Stimulated activated CD4-positive, alpha-beta T cell treated with anti-CD3 and anti-CD28 coated beads, Interleukin-2, amount 100 ng/mL, for 24 hours (primary cell): ENCODE measurements at regions not wholly inside any gene's neighbourhood (a gene's known extent, or its start where the extent isn't known, plus 50 kb on each side); places are given as distances from the start of the nearest gene placed in this dataset.
"Not testable (repeated sequence)": the region's sequence is repeated elsewhere in the genome, so short reads cannot be mapped to it uniquely, and the experiment has no call there.

ENCODE experiments used
- DNase-seq, 2 donors: peaks; one replicate each; pipeline ENCODE4 v3.0.0-alpha.2; 2020

DNA sequence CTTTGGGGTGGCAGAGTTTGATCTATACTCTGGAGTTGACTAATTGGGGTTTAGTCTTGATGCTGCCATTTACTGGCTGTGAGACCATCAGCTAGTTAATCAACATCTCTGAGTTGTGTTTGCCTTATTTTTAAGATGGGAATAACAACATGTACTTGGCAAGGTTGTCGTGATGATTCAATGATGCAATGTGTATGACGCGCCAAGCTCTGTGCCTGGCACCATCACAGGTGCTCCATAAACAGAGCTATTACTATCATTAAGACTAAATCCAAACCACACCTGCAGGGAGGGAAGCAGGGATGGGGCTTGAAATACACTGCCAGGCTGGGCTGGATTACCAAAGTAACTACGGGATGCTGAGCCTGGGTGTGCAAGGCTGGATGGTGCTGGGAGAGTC is 60.1 kb upstream of the E2F3 start:
- DNase-seq = no peak

DNA sequence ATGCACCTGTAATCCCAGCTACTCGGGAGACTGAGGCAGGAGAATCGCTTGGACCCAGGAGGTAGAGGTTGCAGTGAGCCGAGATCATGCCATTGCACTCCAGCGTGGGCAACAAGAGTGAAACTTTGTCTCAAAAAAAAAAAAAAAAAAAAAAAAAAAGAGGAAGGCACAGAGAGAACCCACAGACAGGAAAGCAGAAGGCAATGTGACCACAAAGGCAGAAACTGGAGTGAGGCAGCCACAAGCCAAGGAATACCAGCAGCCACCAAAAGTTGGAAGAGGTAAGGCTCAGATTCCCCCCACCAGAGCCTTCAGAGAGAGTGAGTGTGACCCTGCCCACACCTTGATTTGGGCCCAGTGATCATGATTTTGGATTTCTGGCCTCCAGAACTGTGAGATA is 54.7 kb upstream of the E2F3 start:
- DNase-seq = not testable (repeated sequence)

DNA sequence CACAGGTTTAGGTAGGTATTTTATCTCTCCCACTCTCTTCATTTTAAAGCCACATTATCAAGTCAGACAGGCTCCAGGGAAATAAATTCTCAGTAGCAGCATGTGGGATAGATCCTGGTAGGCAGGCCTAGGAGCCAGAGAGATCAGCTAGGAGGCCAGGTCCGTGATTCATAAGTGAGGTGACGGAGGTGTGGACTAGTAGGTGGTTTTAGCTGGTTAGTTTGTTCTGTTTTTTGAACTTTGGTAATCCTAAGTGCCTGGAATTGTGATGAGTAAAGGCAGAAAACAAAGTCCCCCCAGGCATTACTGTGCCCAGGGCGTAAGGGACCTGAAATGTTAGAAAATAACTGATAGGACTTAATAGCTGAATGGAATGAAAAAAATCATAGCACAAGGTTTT is 53.6 kb upstream of the E2F3 start:
- no peak for DNase-seq

DNA sequence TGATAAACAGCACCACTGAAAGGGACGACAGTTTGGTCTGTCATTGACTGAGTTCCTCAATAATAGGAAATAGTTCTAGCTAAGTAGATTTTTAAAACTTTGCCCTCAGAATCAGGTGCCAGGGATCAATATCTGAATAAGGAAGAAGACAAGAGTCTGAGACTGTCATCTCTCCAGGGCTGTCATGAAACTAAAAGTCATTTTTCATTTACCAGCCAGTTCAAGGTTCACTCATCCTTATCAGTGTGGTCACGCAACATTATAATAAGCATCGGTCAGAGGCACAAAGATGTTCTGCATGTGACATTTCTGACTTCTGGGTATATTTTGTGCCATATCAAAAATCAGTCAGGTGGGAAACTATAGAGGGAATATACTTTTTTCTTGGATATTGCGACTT is 52.5 kb upstream of the E2F3 start:
- DNase-seq = no peak

DNA sequence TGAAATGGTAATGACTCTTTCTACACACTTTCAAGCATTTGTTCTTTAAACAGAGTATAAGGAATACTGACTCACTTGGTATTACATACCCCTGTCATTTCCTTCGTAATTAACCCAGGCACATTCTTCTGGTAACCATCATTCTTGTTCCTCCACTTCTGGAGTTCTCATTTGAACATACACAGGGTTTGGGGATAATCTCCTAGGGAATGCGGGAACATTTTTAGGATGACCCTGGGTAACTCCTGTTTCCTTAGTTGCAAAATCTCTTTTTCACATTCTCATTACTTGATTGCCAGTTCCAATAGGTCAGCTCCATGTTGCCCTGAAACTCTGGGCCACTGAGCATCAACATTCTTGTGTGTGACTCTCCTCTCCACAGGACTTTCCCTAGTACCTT is 51.5 kb upstream of the E2F3 start:
- no peak for DNase-seq

DNA sequence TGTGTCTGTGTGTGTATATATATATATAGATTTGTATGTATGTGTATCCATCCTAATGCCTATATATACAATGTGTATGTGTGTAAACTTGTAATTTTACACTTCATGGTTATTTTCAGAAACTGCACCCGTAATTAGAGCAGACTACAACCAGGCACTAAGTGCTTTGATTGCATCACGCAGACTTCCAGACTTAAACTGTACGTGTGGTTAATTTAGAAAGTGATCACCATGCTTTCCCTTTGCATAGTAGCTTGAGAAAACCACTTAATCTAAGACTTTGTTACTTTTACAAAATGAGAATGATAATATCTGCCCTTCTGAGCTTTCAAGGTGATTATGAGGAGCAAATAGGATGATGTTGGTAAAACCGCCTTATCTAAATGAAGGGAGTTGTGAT is 50.1 kb upstream of the E2F3 start:
- DNase-seq = no peak
